K562 (cell line): ENCODE measurements at regions not wholly inside any gene's neighbourhood (a gene's known extent, or its start where the extent isn't known, plus 50 kb on each side); places are given as distances from the start of the nearest gene placed in this dataset.

Experiments
- ATF6 ChIP-seq: sonication (generic); formaldehyde crosslinking; IDR thresholded peaks from 2 replicates; pipeline ENCODE4 v1.4.0; 2020; ENCODE audit warnings: mild to moderate bottlenecking, missing genetic modification reagents
- BRF1 ChIP-seq: IDR thresholded peaks from 3 replicates; pipeline ENCODE4 v1.6.1; 2011; ENCODE audit warnings: borderline replicate concordance, mild to moderate bottlenecking; ENCODE audit not compliant: insufficient read length; ENCODE audit errors: extremely low read depth
- CBX3 ChIP-seq, 2 experiments: IDR thresholded peaks; 1 replicate in 1 of 2; 2 replicates in 1 of 2; pipeline ENCODE4 v1.6.1; 2012; ENCODE audit warnings: inconsistent platforms in 2 of 2, low read length in 2 of 2, borderline replicate concordance in 1 of 2, control low read depth in 1 of 2
- KLF16 ChIP-seq: IDR thresholded peaks from 2 replicates; pipeline ENCODE4 v1.6.1; 2016; ENCODE audit warnings: antibody characterized with exemption
- MLLT1 ChIP-seq, 2 experiments: fragments of 450-650 bp; IDR thresholded peaks; 2 replicates each; pipeline ENCODE4 v1.6.1; 2016
- PPARD ChIP-seq: fragments of 250-450 bp; sonication (Bioruptor Pico); IDR thresholded peaks from 2 replicates; pipeline ENCODE4 v1.8.0; 2022; ENCODE audit warnings: inconsistent platforms, mild to moderate bottlenecking, moderate library complexity
- REST ChIP-seq, 2 experiments: fragments of 450-650 bp; formaldehyde crosslinking in 1 of 2; IDR thresholded peaks; 2 replicates each; pipeline versions ENCODE4 v1.4.0 to v1.6.1; 2014 to 2020; ENCODE audit warnings: mild to moderate bottlenecking in 2 of 2, borderline replicate concordance in 1 of 2, low read depth in 1 of 2
- STAT5B ChIP-seq: fragments of 250-450 bp; sonication (Bioruptor Pico); IDR thresholded peaks from 2 replicates; pipeline ENCODE4 v1.8.0; 2021; ENCODE audit warnings: mild to moderate bottlenecking, inconsistent platforms
- TAF1 ChIP-seq: IDR thresholded peaks from 2 replicates; pipeline ENCODE4 v1.6.1; 2011; ENCODE audit warnings: mild to moderate bottlenecking, low read length, moderate library complexity; ENCODE audit not compliant: insufficient read depth, control insufficient read depth, severe bottlenecking; ENCODE audit errors: extremely low read depth
- USF1 ChIP-seq: sonication (generic); formaldehyde crosslinking; IDR thresholded peaks from 2 replicates; pipeline ENCODE4 v1.9.0; 2022; ENCODE audit warnings: mild to moderate bottlenecking, missing genetic modification reagents
- ZBTB11 ChIP-seq, 3 experiments: fragments of 200-800 bp in 1 of 3; fragments of 250-450 bp in 1 of 3; fragments of 450-650 bp in 1 of 3; sonication (Bioruptor Pico) in 1 of 3; sonication (Bioruptor generic) in 1 of 3; formaldehyde crosslinking in 1 of 3; IDR thresholded peaks; 2 replicates each; pipeline versions ENCODE4 v1.6.1 to v1.8.0; 2016 to 2022; ENCODE audit warnings: mild to moderate bottlenecking in 2 of 3, missing genetic modification characterization in 2 of 3, missing compliant biosample characterization in 1 of 3, moderate library complexity in 1 of 3
- ZKSCAN8 ChIP-seq: fragments of 200-800 bp; sonication (Bioruptor generic); IDR thresholded peaks from 2 replicates; pipeline ENCODE4 v1.6.1; 2016; ENCODE audit warnings: missing genetic modification characterization, missing compliant biosample characterization
- TF ChIP-seq, protein P1 (sequence below), 3 experiments: IDR thresholded peaks in 2 of 3; conservative IDR thresholded peaks in 1 of 3; 2 replicates each; pipeline ENCODE4 v1.5.1; 2011 to 2012; ENCODE audit warnings: low read length in 3 of 3, mild to moderate bottlenecking in 3 of 3, control low read depth in 2 of 3, improper control_type of control experiment in 1 of 3, inconsistent platforms in 1 of 3, low read depth in 1 of 3, mixed read lengths in 1 of 3, moderate library complexity in 1 of 3; ENCODE audit not compliant: insufficient read depth in 2 of 3

- TF ChIP-seq ATF6 (CRISPR knock-in tag): no peak
- no peak for TF ChIP-seq MLLT1 (IDR thresholded peaks at IDR 0.05)
- TF ChIP-seq REST (IDR thresholded peaks at IDR 0.05; ENCODE audit: borderline replicate concordance): no peak
- no peak for TF ChIP-seq REST (CRISPR knock-in tag; IDR thresholded peaks at IDR 0.05; ENCODE audit: low read depth)
- TF ChIP-seq PPARD (CRISPR knock-in tag): no peak
- no peak for TF ChIP-seq KLF16
- TF ChIP-seq BRF1: no peak
- TF ChIP-seq TAF1: no peak
- TF ChIP-seq ZKSCAN8 (CRISPR knock-in tag): no peak
- TF ChIP-seq, protein P1, sequence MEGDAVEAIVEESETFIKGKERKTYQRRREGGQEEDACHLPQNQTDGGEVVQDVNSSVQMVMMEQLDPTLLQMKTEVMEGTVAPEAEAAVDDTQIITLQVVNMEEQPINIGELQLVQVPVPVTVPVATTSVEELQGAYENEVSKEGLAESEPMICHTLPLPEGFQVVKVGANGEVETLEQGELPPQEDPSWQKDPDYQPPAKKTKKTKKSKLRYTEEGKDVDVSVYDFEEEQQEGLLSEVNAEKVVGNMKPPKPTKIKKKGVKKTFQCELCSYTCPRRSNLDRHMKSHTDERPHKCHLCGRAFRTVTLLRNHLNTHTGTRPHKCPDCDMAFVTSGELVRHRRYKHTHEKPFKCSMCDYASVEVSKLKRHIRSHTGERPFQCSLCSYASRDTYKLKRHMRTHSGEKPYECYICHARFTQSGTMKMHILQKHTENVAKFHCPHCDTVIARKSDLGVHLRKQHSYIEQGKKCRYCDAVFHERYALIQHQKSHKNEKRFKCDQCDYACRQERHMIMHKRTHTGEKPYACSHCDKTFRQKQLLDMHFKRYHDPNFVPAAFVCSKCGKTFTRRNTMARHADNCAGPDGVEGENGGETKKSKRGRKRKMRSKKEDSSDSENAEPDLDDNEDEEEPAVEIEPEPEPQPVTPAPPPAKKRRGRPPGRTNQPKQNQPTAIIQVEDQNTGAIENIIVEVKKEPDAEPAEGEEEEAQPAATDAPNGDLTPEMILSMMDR (IDR thresholded peaks at IDR 0.05 in 2 of 3, conservative IDR thresholded peaks at IDR 0.05 in 1 of 3; ENCODE audit: insufficient read depth in 2 of 3, low read depth in 1 of 3, low read length in 3 of 3): no peak
- TF ChIP-seq ZBTB11 (CRISPR knock-in tag; IDR thresholded peaks at IDR 0.05): no peak
- no peak for TF ChIP-seq STAT5B (CRISPR knock-in tag)
- no peak for TF ChIP-seq USF1 (CRISPR knock-in tag)
- no peak for TF ChIP-seq CBX3 (IDR thresholded peaks at IDR 0.05; ENCODE audit: borderline replicate concordance in 1 of 2, low read length in 2 of 2)
Measured at GRCh38 chr20:52794853-52795252, 177.3 kb upstream of the TSHZ2 start.
